RWPE2 (cell line): ENCODE measurements at regions not wholly inside any gene's neighbourhood (a gene's known extent, or its start where the extent isn't known, plus 50 kb on each side); places are given as distances from the start of the nearest gene placed in this dataset.

Experiments used
- ATAC-seq: fragments of 200-7000 bp; cut with Tn5 transposase; 3 replicates; pipeline ENCODE4 v1.9.1; 2021; ENCODE audit warnings: low read depth
- DNase-seq: peaks from one replicate; pipeline ENCODE4 v3.0.0-alpha.2; 2020; ENCODE audit warnings: low spot score
- H3K27ac ChIP-seq: fragments of 450-650 bp; 2 replicates; pipeline ENCODE4 v1.5.1; 2017; ENCODE audit warnings: mild to moderate bottlenecking; ENCODE audit not compliant: poor library complexity, severe bottlenecking
- H3K27me3 ChIP-seq: fragments of 250-450 bp; sonication (Bioruptor Pico); 2 replicates; pipeline ENCODE4 v1.5.1; 2021; ENCODE audit warnings: mild to moderate bottlenecking, moderate library complexity; ENCODE audit not compliant: insufficient read depth, poor library complexity, severe bottlenecking
- H3K36me3 ChIP-seq: fragments of 250-450 bp; sonication (Bioruptor Pico); 2 replicates; pipeline ENCODE4 v1.5.1; 2020; ENCODE audit warnings: low read depth, mild to moderate bottlenecking, moderate library complexity
- H3K4me1 ChIP-seq: fragments of 250-450 bp; sonication (Bioruptor Pico); 2 replicates; pipeline ENCODE4 v1.5.1; 2021; ENCODE audit warnings: mild to moderate bottlenecking, moderate library complexity; ENCODE audit not compliant: insufficient read depth, poor library complexity, severe bottlenecking
- H3K4me3 ChIP-seq: fragments of 250-450 bp; sonication (Bioruptor Pico); 2 replicates; pipeline ENCODE4 v1.5.1; 2021; ENCODE audit warnings: mild to moderate bottlenecking, moderate library complexity; ENCODE audit not compliant: severe bottlenecking
- H3K9me3 ChIP-seq: fragments of 250-450 bp; sonication (Bioruptor Pico); 2 replicates; pipeline ENCODE4 v1.5.1; 2021; ENCODE audit warnings: mild to moderate bottlenecking, moderate library complexity; ENCODE audit not compliant: severe bottlenecking
- TF ChIP-seq, protein P1 (sequence below): fragments of 450-650 bp; IDR thresholded peaks from one replicate; pipeline ENCODE4 v1.5.1; 2017; ENCODE audit warnings: mild to moderate bottlenecking, moderate library complexity; ENCODE audit not compliant: poor library complexity, severe bottlenecking

GRCh38 chr3:177594096-177594495 lies 396.8 kb upstream of the TBL1XR1 start:
- H3K27ac ChIP-seq = peak overlapping the region; percentile 97
- TF ChIP-seq, protein P1, sequence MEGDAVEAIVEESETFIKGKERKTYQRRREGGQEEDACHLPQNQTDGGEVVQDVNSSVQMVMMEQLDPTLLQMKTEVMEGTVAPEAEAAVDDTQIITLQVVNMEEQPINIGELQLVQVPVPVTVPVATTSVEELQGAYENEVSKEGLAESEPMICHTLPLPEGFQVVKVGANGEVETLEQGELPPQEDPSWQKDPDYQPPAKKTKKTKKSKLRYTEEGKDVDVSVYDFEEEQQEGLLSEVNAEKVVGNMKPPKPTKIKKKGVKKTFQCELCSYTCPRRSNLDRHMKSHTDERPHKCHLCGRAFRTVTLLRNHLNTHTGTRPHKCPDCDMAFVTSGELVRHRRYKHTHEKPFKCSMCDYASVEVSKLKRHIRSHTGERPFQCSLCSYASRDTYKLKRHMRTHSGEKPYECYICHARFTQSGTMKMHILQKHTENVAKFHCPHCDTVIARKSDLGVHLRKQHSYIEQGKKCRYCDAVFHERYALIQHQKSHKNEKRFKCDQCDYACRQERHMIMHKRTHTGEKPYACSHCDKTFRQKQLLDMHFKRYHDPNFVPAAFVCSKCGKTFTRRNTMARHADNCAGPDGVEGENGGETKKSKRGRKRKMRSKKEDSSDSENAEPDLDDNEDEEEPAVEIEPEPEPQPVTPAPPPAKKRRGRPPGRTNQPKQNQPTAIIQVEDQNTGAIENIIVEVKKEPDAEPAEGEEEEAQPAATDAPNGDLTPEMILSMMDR = no peak

GRCh38 chr3:177595530-177596188 lies 398.4 kb upstream of the TBL1XR1 start:
- no peak overlapping the region for H3K4me3 ChIP-seq
- TF ChIP-seq, protein P1 = no peak
- peaks cover 81% of the 10 kb centered on the region for H3K4me1 ChIP-seq
- ATAC-seq = no peak
- peak overlapping the region; percentile 97 for H3K27ac ChIP-seq
- no peaks in the 10 kb centered on the region for H3K9me3 ChIP-seq
- no peaks in the 10 kb centered on the region for H3K27me3 ChIP-seq
- no peaks in the 10 kb centered on the region for H3K36me3 ChIP-seq
- no peak for DNase-seq

More at GRCh38 chr3:177594096-177594495, 396.8 kb upstream of the TBL1XR1 start:
- Histone ChIP-seq H3K27me3 (no peaks in the 10 kb centered on the region), H3K9me3 (no peaks in the 10 kb centered on the region), H3K4me3 (no peak overlapping the region), H3K36me3 (no peaks in the 10 kb centered on the region), H3K4me1 (peaks cover 85% of the 10 kb centered on the region)
- ATAC-seq = no peak
- DNase-seq = no peak

DNA sequence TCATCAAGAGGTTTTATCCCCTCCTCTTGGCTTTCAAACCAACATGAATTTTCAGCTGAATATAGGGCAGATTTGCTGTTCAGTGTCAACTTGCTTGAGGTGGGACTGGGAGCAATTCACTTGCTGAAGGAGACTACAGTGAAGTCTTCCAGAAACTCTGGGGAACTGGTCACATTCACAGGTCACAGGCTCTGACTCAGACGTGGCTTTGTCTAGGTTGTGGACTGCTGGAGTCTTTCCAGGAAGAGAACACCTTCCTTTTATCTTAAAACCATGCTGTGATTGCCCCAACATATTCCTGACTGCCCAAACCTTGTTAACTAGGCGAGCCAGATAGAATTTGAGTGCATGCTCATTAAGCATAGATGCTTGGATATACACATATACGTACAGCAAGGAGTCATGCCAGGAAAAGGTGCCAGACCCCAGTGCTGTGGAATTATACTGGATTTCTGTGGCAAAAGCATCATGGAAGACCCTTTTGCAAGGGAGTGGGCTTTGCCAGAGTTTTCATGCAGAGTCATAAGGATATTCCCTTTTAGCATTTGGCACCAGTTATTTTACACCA lies 399.1 kb upstream of the TBL1XR1 start:
- ATAC-seq (no peak), DNase-seq (no peak)
- Histone ChIP-seq H3K9me3 (no peaks in the 10 kb centered on the region), H3K4me1 (peaks cover 80% of the 10 kb centered on the region), H3K27ac (peak overlapping the region; percentile 97), H3K27me3 (no peaks in the 10 kb centered on the region), H3K36me3 (no peaks in the 10 kb centered on the region), H3K4me3 (no peak overlapping the region)
- TF ChIP-seq, protein P1 = no peak

GRCh38 chr3:177596816-177597271 lies 399.6 kb upstream of the TBL1XR1 start:
- H3K4me3 ChIP-seq = no peak overlapping the region
- peak overlapping the region; percentile 97 for H3K27ac ChIP-seq
- DNase-seq = no peak
- TF ChIP-seq, protein P1 = no peak
- no peaks in the 10 kb centered on the region for H3K9me3 ChIP-seq
- no peaks in the 10 kb centered on the region for H3K27me3 ChIP-seq
- no peaks in the 10 kb centered on the region for H3K36me3 ChIP-seq
- H3K4me1 ChIP-seq = peaks cover 76% of the 10 kb centered on the region
- peak; percentile 81 for ATAC-seq
